ENCODE measurements at regions not wholly inside any gene's neighbourhood (a gene's known extent, or its start where the extent isn't known, plus 50 kb on each side); places are given as distances from the start of the nearest gene placed in this dataset.

GRCh38 chr12:111034083-111034885, 113.9 kb upstream of the MYL2 start, which contains the start of gene CUX2:
Gene CUX2 (plus strand): TSS chr12:111034165.
- DNase-seq: peak in 1 of 2 experiments; percentile 22

- DNase-seq: peak in 1 of 2 experiments; percentile 19
These were observed 113.1 kb upstream of the MYL2 start for GRCh38 chr12:111033281-111034082.

GRCh38 chr12:111032591-111032919, 112.2 kb upstream of the MYL2 start:
- DNase-seq: no peak

GRCh38 chr12:111031916-111032590, 111.7 kb upstream of the MYL2 start:
- DNase-seq: no peak

- DNase-seq: no peak
These were observed 110.4 kb upstream of the MYL2 start for GRCh38 chr12:111030800-111031199.

GRCh38 chr12:111029732-111030131, 109.4 kb upstream of the MYL2 start:
- DNase-seq: no peak

GRCh38 chr12:111029305-111029704, 108.9 kb upstream of the MYL2 start:
- DNase-seq: no peak

GRCh38 chr12:111028830-111029229, 108.5 kb upstream of the MYL2 start:
- no peak for DNase-seq

- no peak for DNase-seq
These were observed 107.1 kb upstream of the MYL2 start for GRCh38 chr12:111027431-111027830.

- no peak for DNase-seq
These were observed 105.5 kb upstream of the MYL2 start for GRCh38 chr12:111025792-111026430.

- no peak for DNase-seq
These were observed 104.9 kb upstream of the MYL2 start for GRCh38 chr12:111025301-111025700.

- DNase-seq: peak; percentile 38 to 64
These were observed 103.9 kb upstream of the MYL2 start for GRCh38 chr12:111024205-111024801.

- DNase-seq: peak; percentile 82 to 93
These were observed 102.0 kb upstream of the MYL2 start for GRCh38 chr12:111022386-111022785.

- DNase-seq: no peak
These were observed 94.2 kb upstream of the MYL2 start for GRCh38 chr12:111014547-111014946.

- no peak for DNase-seq
These were observed 92.5 kb upstream of the MYL2 start for GRCh38 chr12:111012918-111013317.

- no peak for DNase-seq
These were observed 91.7 kb upstream of the MYL2 start for GRCh38 chr12:111011999-111012600.

GRCh38 chr12:111010916-111011657, 90.7 kb upstream of the MYL2 start:
- DNase-seq: no peak

- DNase-seq: no peak
These were observed 89.7 kb upstream of the MYL2 start for GRCh38 chr12:111010061-111010460.

- DNase-seq: peak; percentile 24 to 49
These were observed 86.2 kb upstream of the MYL2 start for GRCh38 chr12:111006621-111007020.

- no peak for DNase-seq
These were observed 78.6 kb upstream of the MYL2 start for GRCh38 chr12:110998971-110999370.

GRCh38 chr12:110998165-110998564, 77.8 kb upstream of the MYL2 start:
- no peak for DNase-seq

Data from NCI-H524 (cell line).